ENCODE measurements at regions not wholly inside any gene's neighbourhood (a gene's known extent, or its start where the extent isn't known, plus 50 kb on each side); places are given as distances from the start of the nearest gene placed in this dataset.

- 76 to 86% (median 83%) methylated on average over 10 of the region's 10 CpGs for WGBS, 3 donors
- no peak overlapping the region for H3K27ac ChIP-seq
- H3K27me3 ChIP-seq (ENCODE audit: insufficient read depth in 3 of 3, low read length in 2 of 3) = no peaks in the 10 kb centered on the region
- H3K4me3 ChIP-seq = no peak overlapping the region
- ATAC-seq = no peak
- H3K4me1 ChIP-seq = no peaks in the 10 kb centered on the region
- no peaks in the 10 kb centered on the region for H3K9me3 ChIP-seq
- intact Hi-C loops (cut with DNase I) = no loop called here
- DNase-seq = no peak
- no peaks in the 10 kb centered on the region for H3K36me3 ChIP-seq (ENCODE audit: insufficient read depth in 1 of 2, low read depth in 1 of 2)
- no peak for TF ChIP-seq CTCF (IDR thresholded peaks at IDR 0.05)
These were observed 365.6 kb upstream of the MGMT start for GRCh38 chr10:129101232-129101980.

GRCh38 chr10:129102906-129103693 is 363.9 kb upstream of the MGMT start:
- Histone ChIP-seq H3K27me3 (ENCODE audit: insufficient read depth in 3 of 3, low read length in 2 of 3) (no peaks in the 10 kb centered on the region), H3K9me3 (no peaks in the 10 kb centered on the region), H3K4me3 (no peak overlapping the region), H3K27ac (no peak overlapping the region), H3K4me1 (no peaks in the 10 kb centered on the region), H3K36me3 (ENCODE audit: insufficient read depth in 1 of 2, low read depth in 1 of 2) (no peaks in the 10 kb centered on the region)
- intact Hi-C loops (cut with DNase I) = no loop called here
- 69 to 74% (median 70%) methylated on average over 7 of the region's 7 CpGs for WGBS, 3 donors
- no peak for TF ChIP-seq CTCF (IDR thresholded peaks at IDR 0.05)
- peak in 1 of 4 donors; percentile 47 for ATAC-seq
- no peak for DNase-seq

- Histone ChIP-seq H3K9me3 (no peaks in the 10 kb centered on the region), H3K36me3 (ENCODE audit: insufficient read depth in 1 of 2, low read depth in 1 of 2) (no peaks in the 10 kb centered on the region), H3K4me1 (no peaks in the 10 kb centered on the region), H3K27ac (no peak overlapping the region), H3K4me3 (no peak overlapping the region), H3K27me3 (ENCODE audit: insufficient read depth in 3 of 3, low read length in 2 of 3) (no peaks in the 10 kb centered on the region)
- ATAC-seq (no peak), DNase-seq (no peak)
- no peak for TF ChIP-seq CTCF (IDR thresholded peaks at IDR 0.05)
- WGBS, 3 donors = 61 to 79% (median 63%) methylated on average over 9 of the region's 9 CpGs
- intact Hi-C loops (cut with DNase I) = no loop called here
These were observed 362.6 kb upstream of the MGMT start for GRCh38 chr10:129104266-129105045.

- no peaks in the 10 kb centered on the region for H3K27me3 ChIP-seq (ENCODE audit: insufficient read depth in 3 of 3, low read length in 2 of 3)
- no peak overlapping the region for H3K27ac ChIP-seq
- ATAC-seq (no peak), DNase-seq (no peak)
- no peaks in the 10 kb centered on the region for H3K36me3 ChIP-seq (ENCODE audit: insufficient read depth in 1 of 2, low read depth in 1 of 2)
- TF ChIP-seq CTCF (IDR thresholded peaks at IDR 0.05) = no peak
- intact Hi-C loops (cut with DNase I) = no loop called here
- no peak overlapping the region for H3K4me3 ChIP-seq
- WGBS, 3 donors = 39 to 46% (median 46%) methylated on average over 2 of the region's 2 CpGs
- H3K4me1 ChIP-seq = no peaks in the 10 kb centered on the region
- H3K9me3 ChIP-seq = no peaks in the 10 kb centered on the region
These were observed 361.8 kb upstream of the MGMT start for GRCh38 chr10:129105266-129105665.
